ENCODE measurements at regions not wholly inside any gene's neighbourhood (a gene's known extent, or its start where the extent isn't known, plus 50 kb on each side); places are given as distances from the start of the nearest gene placed in this dataset.
"Not testable (repeated sequence)": the region's sequence is repeated elsewhere in the genome, so short reads cannot be mapped to it uniquely, and the experiment has no call there.

DNA sequence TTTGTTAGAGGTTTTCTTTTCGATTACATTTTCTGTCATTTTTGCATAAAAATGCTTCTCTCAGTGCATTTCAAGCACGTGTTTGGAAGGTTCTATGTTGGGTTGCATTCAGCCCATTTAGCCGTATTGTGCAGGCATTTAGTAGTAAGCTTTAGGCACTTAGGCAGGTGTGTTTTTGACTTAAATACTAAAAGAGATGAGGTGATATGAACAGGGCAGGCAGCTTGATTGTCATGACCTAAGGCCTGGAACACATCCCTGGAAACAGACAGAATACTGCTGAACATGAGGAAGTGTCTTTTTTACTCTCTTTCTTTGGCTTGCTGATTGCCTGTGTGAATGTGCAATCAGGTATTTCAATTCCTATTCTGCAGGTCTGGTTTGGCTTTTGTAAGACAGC, 610.5 kb upstream of the MAN1A1 start:
- DNase-seq (ENCODE audit: low spot score), result no peak

DNA sequence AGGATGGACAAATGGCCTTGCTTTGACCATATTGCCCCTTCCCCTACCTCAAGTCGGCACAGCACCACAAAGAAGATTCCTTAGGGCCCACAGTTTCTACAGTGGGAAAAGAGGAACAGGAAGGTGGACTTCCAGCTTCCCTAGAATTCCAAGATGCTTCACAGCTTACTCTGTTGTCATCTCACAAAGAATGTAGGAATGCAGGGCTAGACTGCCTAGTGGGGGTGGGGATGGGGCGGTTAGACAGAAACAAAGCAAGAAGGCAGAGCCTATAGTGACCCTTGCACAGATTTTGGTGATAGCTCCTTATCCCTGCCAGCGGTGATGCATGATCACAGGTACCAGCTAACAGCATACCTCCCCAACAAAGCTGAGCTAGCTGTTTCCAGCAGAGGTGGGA, 607.6 kb upstream of the MAN1A1 start:
- DNase-seq (ENCODE audit: low spot score), result no peak

DNA sequence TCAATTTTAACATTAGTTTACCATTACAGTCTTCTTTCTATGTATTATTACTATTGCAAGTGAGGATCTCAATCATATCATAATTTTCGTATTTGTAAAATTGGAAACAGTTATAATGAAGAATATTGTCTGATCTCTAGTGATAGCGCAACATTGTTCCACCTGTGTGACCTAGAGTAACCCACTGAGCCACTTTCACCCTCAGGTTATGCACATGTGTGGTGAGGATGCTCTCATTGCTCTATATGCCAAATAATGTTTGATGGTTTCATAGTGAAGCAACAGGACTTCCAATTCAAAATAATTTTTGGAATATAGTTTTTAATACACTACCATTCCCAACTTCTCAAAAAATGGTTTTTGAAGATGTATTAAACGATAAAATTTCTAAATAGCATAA, 603.1 kb upstream of the MAN1A1 start:
- no peak for DNase-seq (ENCODE audit: low spot score)

DNA sequence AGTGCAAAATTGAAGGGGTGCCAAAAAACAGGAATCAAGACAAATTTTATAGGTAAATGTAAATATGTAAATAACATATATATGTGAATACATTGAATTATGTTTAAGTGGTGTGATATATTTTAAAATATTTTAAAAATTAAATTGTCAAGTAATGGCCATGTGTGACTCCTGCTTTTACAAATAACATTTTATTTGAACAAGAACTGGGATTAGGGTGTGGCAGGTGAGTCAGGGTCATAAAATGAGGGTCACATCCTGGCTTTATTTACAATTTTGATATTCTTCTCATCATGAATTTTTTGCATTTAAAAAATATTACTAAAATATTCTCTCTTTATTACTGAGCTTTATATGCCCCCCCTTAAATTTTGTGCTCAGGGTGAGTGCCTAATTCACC, 601.1 kb upstream of the MAN1A1 start:
- no peak for DNase-seq (ENCODE audit: low spot score)

DNA sequence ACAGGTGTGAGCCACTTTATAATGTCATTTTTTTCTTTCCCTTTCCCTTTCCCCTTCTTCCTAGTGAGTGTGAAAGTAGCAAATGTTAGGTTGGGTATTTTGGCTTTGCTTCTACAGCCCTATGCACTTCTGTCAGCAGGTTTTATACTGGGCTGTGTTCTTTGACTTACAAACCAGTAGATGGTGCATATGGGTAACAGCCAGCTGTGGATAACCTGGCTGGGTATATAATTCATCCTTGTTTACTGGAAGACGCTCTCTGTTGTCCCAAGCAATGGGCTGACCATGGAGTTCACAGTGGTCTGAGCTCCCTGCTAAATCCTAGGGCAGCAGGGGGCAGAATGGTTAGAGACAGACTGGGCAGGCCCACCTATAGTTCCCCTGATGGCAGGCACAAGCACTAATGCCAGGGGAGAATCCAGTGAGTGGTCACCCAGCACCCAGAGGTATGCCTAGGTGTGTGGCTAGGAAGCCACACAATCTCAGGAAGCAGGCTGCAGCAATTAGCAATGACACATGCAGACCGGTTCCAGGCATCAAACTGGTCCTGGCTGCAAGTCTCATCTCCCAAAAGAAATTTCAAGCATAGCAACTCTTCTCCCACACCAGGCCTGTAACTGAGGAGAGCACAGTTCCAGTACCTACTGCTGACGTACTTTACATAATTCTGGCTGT, 592.7 kb upstream of the MAN1A1 start:
- no peak for DNase-seq (ENCODE audit: low spot score)

DNA sequence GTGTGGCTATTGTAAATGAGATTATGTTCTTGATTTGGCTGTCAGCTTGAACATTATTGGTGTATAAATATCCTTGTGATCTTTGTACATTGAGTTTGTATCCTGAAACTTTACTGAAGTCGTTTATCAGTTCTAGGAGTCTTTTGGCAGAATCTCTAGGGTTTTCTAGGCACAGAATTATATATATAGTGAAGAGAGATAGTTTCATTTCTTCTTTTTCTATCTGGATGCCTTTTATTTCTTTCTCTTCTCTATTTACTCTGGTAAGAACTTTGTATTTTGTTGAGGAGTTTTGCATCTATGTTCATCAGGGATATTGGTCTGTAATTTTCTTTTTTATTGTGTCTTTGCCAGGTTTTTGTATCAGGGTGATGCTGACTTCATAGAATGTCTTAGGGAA, 589.2 kb upstream of the MAN1A1 start:
- DNase-seq (ENCODE audit: low spot score), result no peak

DNA sequence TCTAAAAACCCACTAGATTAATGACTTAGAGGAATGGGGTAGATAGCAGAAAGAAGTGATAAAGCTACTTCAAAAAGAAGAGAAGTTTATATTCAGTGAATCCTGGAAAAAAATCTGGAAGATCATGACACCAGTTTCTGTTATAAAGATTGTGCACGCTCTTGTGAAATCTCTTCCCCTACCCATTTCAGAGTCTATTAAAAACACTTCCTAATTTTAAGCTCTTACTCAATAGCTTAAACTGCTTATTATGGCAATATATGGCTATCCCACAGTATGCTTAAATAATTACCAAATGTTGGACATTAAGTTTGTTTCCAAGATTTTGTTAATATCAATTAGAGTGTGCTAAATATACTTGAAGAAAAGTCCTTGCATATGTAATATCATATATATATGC, 585.3 kb upstream of the MAN1A1 start:
- DNase-seq (ENCODE audit: low spot score), result no peak

DNA sequence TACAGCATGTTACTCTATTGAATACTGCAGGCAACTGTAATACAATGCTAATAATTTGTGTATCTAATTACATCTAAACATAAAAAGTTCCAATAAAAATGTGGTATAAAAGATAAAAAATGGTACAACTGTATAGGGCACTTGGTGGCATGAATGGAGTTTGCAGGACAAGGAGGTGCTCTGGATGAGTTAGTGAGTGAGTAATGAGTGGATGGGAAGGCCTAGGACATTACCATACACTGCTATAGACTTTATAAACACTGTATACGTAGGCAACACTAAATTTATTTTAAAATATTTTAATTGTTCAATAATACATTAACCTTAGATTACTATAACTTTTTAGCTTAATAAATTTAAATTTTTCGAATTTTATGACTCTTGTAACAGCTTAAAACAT, 579.6 kb upstream of the MAN1A1 start:
- no peak for DNase-seq (ENCODE audit: low spot score)

DNA sequence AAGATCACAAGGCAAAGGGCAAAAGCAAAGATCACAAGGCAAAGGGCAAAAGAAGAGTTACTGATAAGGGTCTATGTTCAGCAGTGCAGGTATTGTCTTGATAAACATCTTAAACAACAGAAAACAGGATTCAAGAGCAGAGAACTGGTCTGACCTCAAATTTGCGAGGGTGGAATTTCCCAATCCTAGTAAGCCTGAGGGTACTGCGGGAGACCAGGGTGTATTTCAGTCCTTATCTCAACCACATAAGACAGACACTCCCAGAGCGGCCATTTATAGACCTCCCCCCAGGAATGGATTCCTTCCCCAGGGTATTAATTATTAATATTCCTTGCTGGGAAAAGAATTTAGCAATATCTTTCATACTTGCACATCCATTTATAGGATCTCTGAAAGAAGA, 575.3 kb upstream of the MAN1A1 start:
- DNase-seq (ENCODE audit: low spot score), result not testable (repeated sequence)

DNA sequence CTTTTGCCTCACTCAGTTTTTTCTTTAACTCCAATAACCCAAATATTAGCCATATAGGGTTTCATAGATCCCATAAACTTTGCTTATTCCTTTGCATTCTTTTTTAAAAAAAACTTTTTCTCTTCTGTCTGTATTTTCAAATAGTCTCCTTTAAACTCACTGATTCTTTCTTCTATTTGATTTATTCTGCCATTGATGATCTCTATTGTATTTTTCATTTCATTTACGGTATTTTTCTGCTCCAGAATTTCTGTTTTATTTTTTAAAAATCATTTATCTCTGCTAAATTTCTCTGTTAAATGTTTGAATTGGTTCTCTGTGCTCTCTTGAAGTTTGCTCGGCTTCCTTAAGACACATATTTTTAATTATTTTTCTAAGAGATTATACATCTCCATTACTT, 573.3 kb upstream of the MAN1A1 start:
- DNase-seq (ENCODE audit: low spot score), result no peak

DNA sequence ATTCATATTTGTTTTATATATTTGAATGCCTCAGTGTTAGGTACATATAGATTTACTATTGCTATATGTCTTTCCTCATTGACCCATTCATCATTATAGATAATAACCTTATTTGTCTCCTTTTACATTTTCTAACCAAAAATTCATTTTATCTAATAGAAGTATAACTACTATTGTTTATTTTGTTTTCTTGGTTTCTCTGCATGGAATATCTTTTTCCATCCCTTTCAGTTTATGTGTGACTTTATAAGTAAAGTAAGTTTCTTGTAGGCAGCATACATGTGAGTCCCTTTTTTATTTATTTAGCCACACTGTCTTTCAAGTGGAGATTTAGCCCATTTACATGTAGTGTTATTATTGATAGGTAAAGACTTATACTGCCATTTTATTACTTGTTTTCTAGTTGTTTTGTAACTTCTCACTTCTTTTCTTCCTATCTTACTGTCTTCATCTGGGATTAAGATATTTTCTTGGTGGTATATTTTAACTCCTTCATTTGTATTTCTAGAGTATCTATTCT, 572.0 kb upstream of the MAN1A1 start:
- no peak for DNase-seq (ENCODE audit: low spot score)

DNA sequence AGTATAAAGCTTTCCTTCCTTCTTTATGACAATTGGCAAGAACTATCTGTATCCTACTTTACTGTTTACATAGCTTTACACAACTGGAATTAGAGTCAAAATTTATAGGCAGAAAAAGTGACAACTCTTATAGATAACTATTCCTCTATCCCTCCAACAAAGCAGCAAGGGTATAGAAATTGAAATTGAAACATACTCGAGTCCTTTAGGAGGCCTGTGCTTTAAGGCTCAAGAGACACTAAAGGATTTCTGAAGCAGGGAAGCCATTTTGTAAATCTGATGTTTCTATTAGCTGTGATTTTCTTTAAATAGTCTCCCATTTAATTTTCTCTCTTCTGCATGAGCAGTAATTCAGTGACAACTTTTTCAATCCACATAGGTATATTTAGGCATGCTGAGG, 567.6 kb upstream of the MAN1A1 start:
- no peak for DNase-seq (ENCODE audit: low spot score)

DNA sequence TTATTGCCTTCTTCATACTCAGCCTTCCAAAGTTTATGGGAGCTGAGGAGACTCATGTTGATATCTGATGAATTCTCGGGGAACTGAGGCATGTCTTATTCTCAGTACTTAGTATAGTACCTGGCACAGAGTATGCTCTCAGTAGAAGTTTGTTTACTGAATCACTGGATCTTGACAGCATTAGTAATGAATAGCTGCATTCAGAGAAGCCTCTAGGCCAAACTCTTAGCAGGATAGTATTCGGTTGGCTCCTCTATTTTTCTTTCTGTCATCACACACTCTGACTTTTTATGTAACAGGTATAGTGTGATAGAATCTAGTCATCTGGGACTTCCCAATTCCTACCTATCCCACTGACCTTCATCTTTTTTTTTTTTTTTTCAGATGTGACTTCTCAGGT, 566.4 kb upstream of the MAN1A1 start:
- DNase-seq (ENCODE audit: low spot score), result no peak

DNA sequence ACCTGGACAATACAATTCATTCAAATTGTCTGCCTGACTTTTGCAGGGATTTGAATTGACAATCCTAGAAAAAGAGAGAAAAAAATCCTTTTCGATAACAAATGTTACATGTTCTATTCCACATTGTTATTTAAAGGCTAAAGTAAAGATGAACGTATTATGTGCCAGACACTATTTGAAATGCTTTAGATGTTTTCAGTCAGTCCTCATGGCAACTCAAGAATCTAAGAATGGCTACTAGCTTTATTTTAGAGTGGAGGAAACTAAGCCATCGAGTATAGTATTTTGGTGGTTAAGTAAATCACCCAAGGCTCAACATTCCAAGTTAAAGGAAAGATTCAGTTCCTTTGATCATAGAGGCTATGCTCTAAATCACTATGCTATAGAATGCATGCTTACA, 558.6 kb upstream of the MAN1A1 start:
- DNase-seq (ENCODE audit: low spot score), result no peak

DNA sequence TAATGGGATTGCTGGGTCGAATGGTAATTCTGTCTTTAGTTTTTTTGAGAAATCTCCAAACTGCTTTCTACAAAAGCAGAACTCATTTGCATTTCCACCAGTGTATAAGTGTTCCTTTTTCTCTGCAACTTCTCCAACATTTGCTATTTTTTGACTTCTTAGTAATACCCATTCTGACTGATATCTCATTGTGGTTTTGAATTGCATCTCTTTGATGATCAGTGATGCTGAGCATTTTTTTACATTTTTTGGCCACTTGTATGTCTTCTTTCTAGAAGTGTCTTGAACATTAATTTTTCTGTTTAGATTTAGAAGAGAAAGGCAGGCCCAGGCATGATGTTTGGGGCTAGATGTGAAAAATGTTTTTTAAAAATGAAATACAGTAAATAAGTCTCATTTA, 553.1 kb upstream of the MAN1A1 start:
- DNase-seq (ENCODE audit: low spot score), result no peak

DNA sequence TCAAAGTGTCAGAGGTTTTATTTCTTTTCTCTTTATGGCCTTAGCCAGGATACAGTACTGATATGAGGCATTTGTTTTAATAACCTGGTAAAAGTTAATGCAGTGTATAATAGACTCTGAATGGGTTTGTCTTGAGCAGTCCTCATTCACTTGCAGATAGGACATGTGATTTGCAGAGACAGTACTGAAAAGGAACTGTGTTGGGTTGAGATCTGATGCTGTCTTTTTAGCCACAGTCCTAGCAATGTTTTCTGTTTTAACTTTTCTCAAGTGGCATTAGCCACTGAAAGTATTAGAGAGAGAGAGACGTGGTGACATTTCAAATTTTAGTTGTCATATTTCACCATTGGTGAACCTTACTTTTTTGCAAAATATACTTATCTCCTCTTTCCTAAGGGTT, 547.2 kb upstream of the MAN1A1 start:
- DNase-seq (ENCODE audit: low spot score), result no peak

DNA sequence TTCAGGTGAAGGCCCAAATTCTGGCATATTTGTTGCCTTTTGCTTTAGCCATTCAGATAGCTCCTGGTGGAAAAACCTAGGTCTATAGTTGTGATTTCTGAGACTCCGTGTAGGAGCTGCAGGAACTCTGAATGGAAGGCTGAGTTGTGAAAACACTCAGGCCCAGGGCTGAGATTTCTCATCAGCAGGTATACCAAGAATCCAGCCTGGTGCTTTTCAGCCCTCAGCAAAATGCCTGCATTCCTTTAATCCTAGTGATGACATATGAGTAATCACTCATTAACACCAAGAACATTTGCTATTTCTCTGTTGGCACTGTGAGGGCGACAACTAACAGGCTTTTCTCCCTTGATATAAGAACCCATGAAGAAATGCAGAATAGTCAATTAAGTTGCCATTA, 546.1 kb upstream of the MAN1A1 start:
- DNase-seq (ENCODE audit: low spot score), result no peak

DNA sequence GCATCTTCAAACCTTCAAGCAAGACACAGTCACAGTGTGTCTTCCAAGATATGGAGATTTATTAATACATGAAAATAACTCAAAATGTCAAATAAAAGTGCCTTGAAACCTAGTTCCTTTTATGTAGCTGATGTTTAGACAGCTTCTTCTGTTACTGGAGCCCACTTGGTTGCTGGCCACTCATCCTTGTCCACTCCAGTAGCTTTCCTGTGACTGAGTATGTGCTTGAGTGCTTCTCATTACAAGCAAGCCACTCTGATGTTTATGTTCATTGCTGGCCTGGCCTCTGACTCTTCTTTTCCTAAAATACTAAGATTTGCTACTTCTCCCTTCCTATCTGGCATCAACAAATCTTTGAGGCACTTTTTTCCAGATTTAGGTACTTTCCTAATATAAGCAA, 545.2 kb upstream of the MAN1A1 start:
- DNase-seq (ENCODE audit: low spot score), result no peak

DNA sequence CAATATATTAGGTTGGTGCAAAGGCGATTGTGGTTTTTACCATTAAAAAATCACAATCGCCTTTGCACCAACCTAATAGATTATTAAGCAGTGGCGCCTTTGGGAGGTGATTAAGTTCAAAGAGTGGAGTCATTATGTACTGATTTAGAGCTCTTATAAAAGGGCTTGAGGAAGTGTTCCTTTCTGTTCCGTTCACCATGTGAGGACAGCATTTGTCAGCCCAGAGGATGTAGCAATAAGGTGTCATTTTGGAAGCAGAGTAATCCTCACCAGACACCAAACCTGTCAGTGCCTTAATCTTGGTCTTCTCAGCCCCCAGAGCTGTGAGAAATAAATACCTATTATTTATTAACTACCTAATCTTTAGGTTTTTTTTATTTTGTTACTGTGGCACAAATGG, 542.1 kb upstream of the MAN1A1 start:
- DNase-seq (ENCODE audit: low spot score), result no peak

DNA sequence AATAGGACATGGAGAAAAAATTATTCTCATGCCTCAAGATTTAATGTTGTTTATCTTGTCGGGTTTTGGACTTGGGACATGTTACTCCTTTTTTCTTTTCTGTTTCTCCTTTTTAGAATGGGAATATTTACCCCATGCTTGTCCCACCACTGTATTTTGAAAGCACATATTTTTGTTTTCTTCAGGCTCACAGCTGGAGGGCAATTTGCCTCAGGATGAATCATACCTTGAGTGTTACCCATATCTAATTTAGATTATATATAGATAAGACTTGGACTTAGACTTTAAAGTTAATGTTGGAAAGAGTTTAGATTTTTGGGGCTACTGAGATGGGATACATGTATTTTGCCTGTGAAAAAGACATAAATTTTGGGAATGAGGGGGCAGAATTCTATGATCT, 541.6 kb upstream of the MAN1A1 start:
- no peak for DNase-seq (ENCODE audit: low spot score)

DNA sequence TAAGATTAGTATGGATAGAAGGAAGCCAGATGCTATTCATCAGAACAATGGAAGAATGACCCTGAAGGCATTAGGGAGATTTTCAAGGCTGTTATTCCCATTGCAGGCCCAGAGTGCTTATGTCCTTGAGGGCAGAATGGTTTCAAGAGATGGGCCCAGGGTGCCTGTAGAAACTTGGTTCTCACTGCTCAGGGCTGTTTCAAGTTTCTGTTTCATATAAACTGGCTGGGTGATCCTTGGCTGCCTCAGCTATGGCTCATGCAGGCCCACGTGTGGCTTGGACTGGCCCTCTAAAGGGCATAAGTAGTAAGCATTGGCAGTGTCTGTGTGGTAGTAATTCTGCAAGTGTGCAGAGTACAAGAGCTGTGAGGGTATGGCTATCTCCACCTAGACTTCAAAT, 540.9 kb upstream of the MAN1A1 start:
- no peak for DNase-seq (ENCODE audit: low spot score)

DNA sequence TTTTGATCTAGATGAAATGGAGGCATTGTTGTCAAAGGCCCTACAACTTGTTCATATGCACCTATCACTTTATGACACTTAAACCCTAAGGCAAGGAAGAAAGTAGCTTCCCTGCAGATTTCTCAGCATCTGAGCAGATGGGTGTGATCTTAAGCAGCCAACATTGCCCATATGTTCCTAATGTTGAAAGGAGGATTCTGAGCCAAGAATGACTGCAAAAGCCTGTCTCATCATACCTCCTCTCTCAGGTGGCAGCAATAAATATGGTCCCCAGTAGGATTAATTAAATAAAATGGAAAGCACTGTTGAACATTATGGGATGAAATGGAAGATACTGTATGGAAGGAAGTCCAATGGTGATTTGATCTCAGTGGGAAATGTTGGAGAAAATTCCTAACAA, 538.1 kb upstream of the MAN1A1 start:
- DNase-seq (ENCODE audit: low spot score), result no peak

DNA sequence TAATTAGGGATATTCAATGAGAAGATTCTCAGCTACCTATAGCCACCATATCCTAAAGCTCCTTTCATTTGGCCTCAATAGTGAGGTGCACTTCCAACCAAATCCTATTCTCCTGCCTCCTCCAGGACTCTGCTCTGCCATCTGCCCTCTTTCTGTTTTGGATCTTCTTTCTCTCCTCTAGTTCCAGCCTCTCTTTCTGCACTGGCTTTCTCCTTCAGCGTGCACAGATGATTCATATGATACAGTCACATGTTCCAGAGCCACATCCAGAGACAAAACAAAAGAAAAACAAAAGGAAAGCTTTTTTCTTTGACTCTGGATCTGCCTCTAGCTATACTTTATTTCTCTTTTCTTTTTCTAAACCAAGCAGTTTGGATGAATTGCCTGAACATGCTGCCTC, 531.9 kb upstream of the MAN1A1 start:
- no peak for DNase-seq (ENCODE audit: low spot score)

DNA sequence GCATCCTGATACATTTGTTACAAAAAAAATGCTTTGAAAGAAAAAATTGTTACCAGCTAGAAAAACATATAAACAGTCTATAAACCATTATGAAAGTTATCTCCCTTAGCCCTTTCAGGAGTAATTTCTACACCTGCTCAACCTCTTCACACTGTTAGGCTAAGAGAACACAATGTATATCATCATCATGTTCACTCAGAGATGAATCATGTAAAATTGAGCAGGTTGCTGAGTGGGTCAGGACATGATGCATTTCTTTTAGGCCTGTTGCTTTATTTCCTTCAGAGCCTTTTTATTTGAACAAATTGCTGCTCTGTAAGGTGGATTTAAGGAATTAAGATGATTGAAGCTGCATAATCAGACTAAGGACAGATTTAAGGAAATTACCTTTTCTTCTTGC, 531.3 kb upstream of the MAN1A1 start:
- DNase-seq (ENCODE audit: low spot score), result no peak

DNA sequence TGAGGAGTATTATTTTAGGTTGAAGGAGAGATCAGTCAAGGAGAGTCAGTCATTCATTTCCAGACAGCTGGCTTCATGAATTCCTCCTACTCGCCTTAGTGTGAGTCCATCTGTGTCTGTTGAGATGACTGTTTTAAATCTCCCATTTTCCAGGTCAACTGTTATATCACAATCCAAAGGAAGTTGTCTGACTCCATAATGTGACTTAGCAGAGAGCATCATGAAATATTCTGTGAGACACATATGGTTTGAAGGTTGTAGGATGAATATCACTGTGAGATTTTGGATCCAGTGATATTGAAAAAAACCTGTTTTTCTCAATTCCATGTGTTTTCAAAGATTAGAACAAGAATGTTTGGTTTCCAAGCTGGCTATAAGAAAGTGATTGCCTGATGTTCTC, 530.2 kb upstream of the MAN1A1 start:
- DNase-seq (ENCODE audit: low spot score), result no peak

All from SW480 (cell line).